Heart right ventricle (tissue), 16 donors: ENCODE measurements at regions not wholly inside any gene's neighbourhood (a gene's known extent, or its start where the extent isn't known, plus 50 kb on each side); places are given as distances from the start of the nearest gene placed in this dataset.

Experiments used
- ATAC-seq, 8 donors: fragments of 200-7000 bp; cut with Tn5 transposase; one replicate each; pipeline ENCODE4 v1.9.1; 2020; ENCODE audit warnings: mild to moderate bottlenecking in 8 of 8, moderate library complexity in 8 of 8, moderate number of reproducible peaks in 1 of 8
- DNase-seq, 2 donors: peaks; one replicate each; pipeline ENCODE4 v3.0.0-alpha.2; 2020
- H3K27ac ChIP-seq, 10 donors: fragments of 200-600 bp; sonication (generic) in 2 of 10; one replicate each; pipeline versions ENCODE4 v1.5.0 to v1.8.0; 2020 to 2022; ENCODE audit warnings: mild to moderate bottlenecking in 3 of 10
- H3K27me3 ChIP-seq, 7 donors: fragments of 200-600 bp; one replicate each; pipeline ENCODE4 v1.8.0; 2021 to 2022; ENCODE audit warnings: mild to moderate bottlenecking in 2 of 7
- H3K36me3 ChIP-seq, 9 donors: fragments of 200-600 bp; sonication (generic) in 1 of 9; one replicate each; pipeline versions ENCODE4 v1.5.0 to v1.8.0; 2020 to 2022; ENCODE audit warnings: mild to moderate bottlenecking in 2 of 9
- H3K4me1 ChIP-seq, 9 donors: fragments of 200-600 bp; sonication (generic) in 1 of 9; one replicate each; pipeline versions ENCODE4 v1.5.0 to v1.8.0; 2020 to 2022; ENCODE audit warnings: mild to moderate bottlenecking in 4 of 9
- H3K4me3 ChIP-seq, 10 donors: fragments of 200-600 bp; sonication (generic) in 2 of 10; one replicate each; pipeline versions ENCODE4 v1.5.0 to v1.8.0; 2020 to 2022; ENCODE audit warnings: mild to moderate bottlenecking in 7 of 10, moderate library complexity in 2 of 10
- H3K9me3 ChIP-seq, 11 donors: fragments of 200-600 bp in 10 of 11; sonication (generic) in 2 of 11; one replicate each; pipeline versions ENCODE4 v1.5.0 to v1.8.0; 2013 to 2022; ENCODE audit warnings: mild to moderate bottlenecking in 2 of 11, control low read depth in 1 of 11, moderate library complexity in 1 of 11
- WGBS, 2 donors: extraction: QIAGEN DNeasy Blood & Tissue Kit; methylation state at CpG; one replicate each; pipeline ENCODE4 v1.1.7; 2013; ENCODE audit warnings: inconsistent platforms in 1 of 2; 5-methylcytosine and 5-hydroxymethylcytosine counted together
- intact Hi-C, 10 donors: fragments of 100-400 bp; cut with DNase I; formaldehyde crosslinking; loops; one replicate each; pipeline versions ENCODE4 v1.11.1 to v1.14.2; 2022
- TF ChIP-seq, protein P1 (sequence below), 9 donors: fragments of 200-600 bp; sonication (generic) in 2 of 9; IDR thresholded peaks; one replicate each; pipeline versions ENCODE4 v1.5.0 to v1.8.0; 2021 to 2022; ENCODE audit warnings: antibody characterized with exemption in 9 of 9, mild to moderate bottlenecking in 5 of 9, moderate library complexity in 1 of 9
- donor health status: Arrhythmogenic right ventricular cardiomyopathy.
- donor health status: ischemic (EF 13 %, LVEDD 7.1; RV severe dilation, severe dysfunction).
- donor health status: healthy with polysubstance abuse.
- donor health status: DM: no; HTN: yes; CAD: no.
- donor health status: DM: no; HTN: no; CAD: no.
- donor health status: ischemic (EF 25% LVEDD 6.9; RV normal size, moderate dysfunction).
- donor health status: ischemic (EF 25% LVEDD 5.7; RV mildly dilated, moderate dysfunction).
- donor health status: healthy.
- donor health status: DM: yes; HTN: yes; CAD: no.
- donor health status: Ischemic cardiomyopathy.
- donor health status: ischemic (EF 35%, LVEDD 5.7; RV mildly dilated, moderate dysfunction).
- donor health status: nonischemic (EF 11% LVEDD 7.7; RV severe dilation, severe dysfunction).
- donor health status: DM: yes; HTN: yes; CAD: no.
- donor health status: PGD.
- donor health status: ischemic (EF 29% LVEDD 5.4; RV normal size, mild dysfunction).
- donor health status: nonischemic (EF 23%, LVEDD 6.1; RV moderate dilation, normal function).

DNA sequence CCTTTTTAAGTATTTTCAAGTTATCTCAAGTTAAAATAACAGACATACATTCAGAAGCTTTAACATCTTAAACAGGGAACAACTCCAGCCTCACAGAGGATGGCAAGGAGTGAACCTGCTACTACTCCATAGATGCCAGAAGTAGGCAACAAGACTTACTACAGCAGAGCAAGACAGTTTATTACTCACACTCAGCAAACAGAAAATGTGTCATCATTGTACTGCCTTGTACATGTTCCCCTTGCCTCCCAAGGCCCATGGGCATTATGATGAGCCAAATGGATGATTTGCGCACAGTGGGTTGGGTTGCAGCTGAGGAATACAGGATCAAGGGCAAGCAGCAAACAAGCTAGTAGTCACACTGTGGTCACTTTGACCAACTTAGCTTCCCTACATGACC, 80.6 kb upstream of the VRK2 start:
- Histone ChIP-seq H3K27ac (no peak overlapping the region), H3K27me3 (no peaks in the 10 kb centered on the region), H3K4me1 (no peaks in the 10 kb centered on the region), H3K4me3 (no peak overlapping the region), H3K36me3 (no peaks in the 10 kb centered on the region), H3K9me3 (no peaks in the 10 kb centered on the region)
- DNase-seq (no peak), ATAC-seq (no peak)
- 98 to 100% methylated on average over 1 of the region's 1 CpG for WGBS, 2 donors
- TF ChIP-seq, protein P1, sequence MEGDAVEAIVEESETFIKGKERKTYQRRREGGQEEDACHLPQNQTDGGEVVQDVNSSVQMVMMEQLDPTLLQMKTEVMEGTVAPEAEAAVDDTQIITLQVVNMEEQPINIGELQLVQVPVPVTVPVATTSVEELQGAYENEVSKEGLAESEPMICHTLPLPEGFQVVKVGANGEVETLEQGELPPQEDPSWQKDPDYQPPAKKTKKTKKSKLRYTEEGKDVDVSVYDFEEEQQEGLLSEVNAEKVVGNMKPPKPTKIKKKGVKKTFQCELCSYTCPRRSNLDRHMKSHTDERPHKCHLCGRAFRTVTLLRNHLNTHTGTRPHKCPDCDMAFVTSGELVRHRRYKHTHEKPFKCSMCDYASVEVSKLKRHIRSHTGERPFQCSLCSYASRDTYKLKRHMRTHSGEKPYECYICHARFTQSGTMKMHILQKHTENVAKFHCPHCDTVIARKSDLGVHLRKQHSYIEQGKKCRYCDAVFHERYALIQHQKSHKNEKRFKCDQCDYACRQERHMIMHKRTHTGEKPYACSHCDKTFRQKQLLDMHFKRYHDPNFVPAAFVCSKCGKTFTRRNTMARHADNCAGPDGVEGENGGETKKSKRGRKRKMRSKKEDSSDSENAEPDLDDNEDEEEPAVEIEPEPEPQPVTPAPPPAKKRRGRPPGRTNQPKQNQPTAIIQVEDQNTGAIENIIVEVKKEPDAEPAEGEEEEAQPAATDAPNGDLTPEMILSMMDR (IDR thresholded peaks at IDR 0.05) = no peak
- intact Hi-C loops = no loop called here

DNA sequence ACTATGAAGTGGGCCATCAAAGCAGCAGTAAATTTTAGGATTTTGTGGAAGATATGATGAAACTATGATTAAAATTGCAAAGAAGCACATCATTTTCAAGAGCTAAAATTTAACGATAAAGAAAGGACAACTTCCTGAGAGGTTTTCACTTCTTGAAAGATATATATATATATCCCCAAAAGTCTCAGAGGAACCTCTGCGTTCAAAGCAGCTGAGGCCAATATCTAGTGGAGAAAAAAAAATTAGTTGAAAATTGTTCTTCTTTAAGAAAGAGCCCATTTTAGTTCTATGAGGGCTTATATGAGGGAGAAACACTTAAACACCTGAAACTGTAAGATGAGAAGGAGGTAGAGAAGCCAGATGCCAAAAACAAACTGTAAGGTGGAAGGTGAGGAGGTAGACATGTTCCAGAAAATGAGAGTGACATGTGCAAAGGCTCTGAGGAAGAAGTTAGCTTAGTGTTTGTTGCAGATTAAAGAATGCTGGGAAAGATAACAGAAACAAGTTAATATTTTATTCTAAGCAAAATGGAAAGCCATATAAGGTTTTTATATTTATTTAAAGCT, 72.9 kb upstream of the VRK2 start:
- Histone ChIP-seq H3K27ac (no peak overlapping the region), H3K36me3 (no peaks in the 10 kb centered on the region), H3K4me3 (no peak overlapping the region), H3K9me3 (peaks cover 0 to 12% (median 3%) of the 10 kb centered on the region in 11 donors), H3K4me1 (no peaks in the 10 kb centered on the region), H3K27me3 (no peaks in the 10 kb centered on the region)
- ATAC-seq (no peak), DNase-seq (no peak)
- WGBS, 2 donors = 80 to 85% methylated on average over 2 of the region's 2 CpGs
- TF ChIP-seq, protein P1 (IDR thresholded peaks at IDR 0.05) = no peak
- intact Hi-C loops = no loop called here

DNA sequence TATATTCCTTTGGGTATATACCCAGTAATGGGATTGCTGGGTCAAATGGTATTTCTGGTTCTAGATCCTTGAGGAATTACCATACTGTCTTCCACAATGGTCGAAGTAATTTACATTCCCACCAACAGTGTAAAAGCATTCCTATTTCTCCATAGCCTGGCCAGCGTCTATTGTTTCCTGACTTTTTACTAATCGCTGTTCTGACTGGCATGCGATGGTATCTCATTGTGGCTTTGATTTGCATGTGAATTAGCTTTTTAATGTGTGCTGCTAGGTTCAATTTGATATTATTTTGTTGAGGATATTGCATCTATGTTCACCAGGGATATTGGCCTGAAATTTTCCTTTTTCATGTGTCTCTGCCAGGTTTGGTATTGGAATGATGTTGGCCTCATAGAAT, 67.4 kb upstream of the VRK2 start:
- DNase-seq (no peak), ATAC-seq (no peak)
- no peaks in the 10 kb centered on the region for H3K4me1 ChIP-seq
- no peaks in the 10 kb centered on the region for H3K27me3 ChIP-seq
- no peak overlapping the region for H3K27ac ChIP-seq
- no peaks in the 10 kb centered on the region for H3K9me3 ChIP-seq
- intact Hi-C loops = no loop called here
- H3K4me3 ChIP-seq = no peak overlapping the region
- WGBS, 2 donors = 89% methylated on average over 4 of the region's 4 CpGs
- H3K36me3 ChIP-seq = no peaks in the 10 kb centered on the region
- TF ChIP-seq, protein P1 (IDR thresholded peaks at IDR 0.05) = no peak

DNA sequence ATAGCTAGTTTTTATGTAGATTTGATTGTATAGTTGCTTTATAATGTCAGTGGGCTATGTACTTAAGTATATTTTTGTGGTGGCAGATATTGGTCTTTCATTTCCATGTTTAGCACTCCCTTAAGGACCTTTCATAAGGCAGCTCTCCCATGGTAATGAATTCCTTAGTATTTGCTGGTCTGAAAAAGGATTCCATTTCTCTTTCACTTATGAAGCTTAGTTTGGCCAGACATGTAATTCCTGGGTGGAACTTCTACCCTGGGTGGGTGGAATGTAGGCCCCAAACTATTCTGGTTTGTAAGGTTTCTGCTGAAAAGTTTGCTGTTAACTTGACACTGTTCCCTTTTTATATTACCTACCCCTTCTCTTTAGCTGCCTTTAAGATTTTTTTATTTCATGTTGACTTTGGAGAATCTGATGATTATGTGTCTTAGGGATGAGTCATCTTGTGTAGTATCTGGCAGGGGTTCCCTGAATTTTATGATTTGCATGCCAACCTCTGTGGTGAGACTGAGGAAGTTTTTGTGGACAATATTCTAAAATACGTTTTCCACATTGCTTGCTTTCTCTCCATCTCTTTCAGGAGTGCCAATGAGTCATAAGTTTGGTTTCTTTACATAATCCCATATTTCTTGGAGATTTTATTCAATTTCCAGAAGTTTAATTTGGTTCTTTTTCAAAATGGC, 65.4 kb upstream of the VRK2 start:
- intact Hi-C loops = no loop called here
- 74 to 93% methylated on average over 1 of the region's 1 CpG for WGBS, 2 donors
- no peak overlapping the region for H3K27ac ChIP-seq

More for the DNA sequence above, 65.4 kb upstream of the VRK2 start:
- no peak for DNase-seq
- Histone ChIP-seq H3K9me3 (no peaks in the 10 kb centered on the region), H3K36me3 (no peaks in the 10 kb centered on the region), H3K27me3 (no peaks in the 10 kb centered on the region), H3K4me3 (no peak overlapping the region), H3K4me1 (no peaks in the 10 kb centered on the region)
- TF ChIP-seq, protein P1 (IDR thresholded peaks at IDR 0.05) = no peak
- no peak for ATAC-seq
